Smooth muscle cell (in vitro differentiated cells): ENCODE measurements at regions not wholly inside any gene's neighbourhood (a gene's known extent, or its start where the extent isn't known, plus 50 kb on each side); places are given as distances from the start of the nearest gene placed in this dataset.

ENCODE experiments used
- DNase-seq: peaks from one replicate; lab custom pipeline; 2025; ENCODE audit not compliant: unreplicated experiment; lab: John Stamatoyannopoulos, UW
- H2AFZ ChIP-seq: fragments of 200-600 bp; sonication (generic); 2 replicates; pipeline ENCODE4 v1.6.0; 2016; ENCODE audit warnings: antibody characterized with exemption, low read depth, mild to moderate bottlenecking
- H3F3A ChIP-seq: fragments of 200-600 bp; sonication (generic); 2 replicates; pipeline ENCODE4 v1.6.0; 2017; ENCODE audit warnings: antibody characterized with exemption, low read depth
- H3K27ac ChIP-seq: fragments of 200-600 bp; sonication (generic); 2 replicates; pipeline ENCODE4 v1.5.1; 2016; ENCODE audit warnings: low read depth, mild to moderate bottlenecking
- H3K27me3 ChIP-seq: fragments of 200-600 bp; sonication (generic); 2 replicates; pipeline ENCODE4 v1.6.1; 2016; ENCODE audit warnings: low read depth, mild to moderate bottlenecking
- H3K36me3 ChIP-seq: fragments of 200-600 bp; sonication (generic); 2 replicates; pipeline ENCODE4 v1.5.1; 2016; ENCODE audit warnings: low read depth
- H3K4me1 ChIP-seq: fragments of 200-600 bp; sonication (generic); 2 replicates; pipeline ENCODE4 v1.5.1; 2016; ENCODE audit warnings: low read depth
- H3K4me2 ChIP-seq: fragments of 200-600 bp; sonication (generic); 2 replicates; pipeline ENCODE4 v1.6.0; 2016; ENCODE audit warnings: mild to moderate bottlenecking
- H3K4me3 ChIP-seq: fragments of 200-600 bp; sonication (generic); 2 replicates; pipeline ENCODE4 v1.5.1; 2016; ENCODE audit warnings: mild to moderate bottlenecking
- H3K79me2 ChIP-seq: fragments of 200-600 bp; sonication (generic); 2 replicates; pipeline ENCODE4 v1.6.0; 2016; ENCODE audit warnings: low read depth, mild to moderate bottlenecking
- H3K9ac ChIP-seq: fragments of 200-600 bp; sonication (generic); 2 replicates; pipeline ENCODE4 v1.6.0; 2016; ENCODE audit warnings: low read depth
- H3K9me3 ChIP-seq: fragments of 200-600 bp; sonication (generic); replicated peaks from 2 replicates; pipeline ENCODE4 v1.5.1; 2016; ENCODE audit warnings: low read depth
- H4K20me1 ChIP-seq: fragments of 200-600 bp; sonication (generic); 2 replicates; pipeline ENCODE4 v1.6.0; 2016; ENCODE audit warnings: low read depth
- WGBS: methylation state at CpG from one replicate; pipeline ENCODE4 v1.1.7; 2016; ENCODE audit warnings: low lambda C conversion rate; 5-methylcytosine and 5-hydroxymethylcytosine counted together
- TF ChIP-seq, protein P1 (sequence below): fragments of 200-600 bp; sonication (generic); IDR thresholded peaks from 2 replicates; pipeline ENCODE4 v1.5.1; 2017; ENCODE audit warnings: borderline replicate concordance, mild to moderate bottlenecking, antibody characterized with exemption; ENCODE audit not compliant: insufficient read depth, poor library complexity, severe bottlenecking

DNA sequence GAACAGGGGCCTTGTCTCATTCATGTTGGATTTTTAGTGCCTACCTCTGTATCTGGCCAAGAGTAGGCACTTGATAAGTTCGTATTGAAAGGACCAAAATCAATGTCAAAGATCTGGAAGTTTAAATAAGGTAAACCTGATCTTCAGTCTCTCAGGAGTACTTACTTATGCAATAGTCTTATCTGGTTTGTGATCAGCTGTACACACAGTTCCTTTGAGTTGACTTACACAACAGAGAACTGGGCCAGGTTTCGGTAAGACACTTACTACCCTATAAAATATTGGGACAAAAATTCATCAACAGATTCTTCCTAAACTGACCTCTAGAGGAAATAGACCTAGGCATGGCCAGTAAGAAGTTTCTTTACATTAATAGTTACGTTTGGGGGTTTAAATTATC is 113.6 kb upstream of the NXPH2 start:
- no peak for DNase-seq
- H3K9ac ChIP-seq, result no peak overlapping the region
- no peak overlapping the region for H2AFZ ChIP-seq
- no peak overlapping the region for H3K4me3 ChIP-seq
- no peaks in the 10 kb centered on the region for H3K36me3 ChIP-seq
- no peaks in the 10 kb centered on the region for H3K27me3 ChIP-seq
- H3K79me2 ChIP-seq, result no peaks in the 10 kb centered on the region
- no peaks in the 10 kb centered on the region for H3K4me1 ChIP-seq
- H3F3A ChIP-seq, result no peaks in the 10 kb centered on the region
- H3K27ac ChIP-seq, result no peak overlapping the region
- H3K4me2 ChIP-seq, result no peak overlapping the region
- TF ChIP-seq, protein P1, sequence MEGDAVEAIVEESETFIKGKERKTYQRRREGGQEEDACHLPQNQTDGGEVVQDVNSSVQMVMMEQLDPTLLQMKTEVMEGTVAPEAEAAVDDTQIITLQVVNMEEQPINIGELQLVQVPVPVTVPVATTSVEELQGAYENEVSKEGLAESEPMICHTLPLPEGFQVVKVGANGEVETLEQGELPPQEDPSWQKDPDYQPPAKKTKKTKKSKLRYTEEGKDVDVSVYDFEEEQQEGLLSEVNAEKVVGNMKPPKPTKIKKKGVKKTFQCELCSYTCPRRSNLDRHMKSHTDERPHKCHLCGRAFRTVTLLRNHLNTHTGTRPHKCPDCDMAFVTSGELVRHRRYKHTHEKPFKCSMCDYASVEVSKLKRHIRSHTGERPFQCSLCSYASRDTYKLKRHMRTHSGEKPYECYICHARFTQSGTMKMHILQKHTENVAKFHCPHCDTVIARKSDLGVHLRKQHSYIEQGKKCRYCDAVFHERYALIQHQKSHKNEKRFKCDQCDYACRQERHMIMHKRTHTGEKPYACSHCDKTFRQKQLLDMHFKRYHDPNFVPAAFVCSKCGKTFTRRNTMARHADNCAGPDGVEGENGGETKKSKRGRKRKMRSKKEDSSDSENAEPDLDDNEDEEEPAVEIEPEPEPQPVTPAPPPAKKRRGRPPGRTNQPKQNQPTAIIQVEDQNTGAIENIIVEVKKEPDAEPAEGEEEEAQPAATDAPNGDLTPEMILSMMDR, result no peak
- H3K9me3 ChIP-seq, result no peaks in the 10 kb centered on the region
- 87% methylated on average over 3 of the region's 3 CpGs for WGBS
- no peaks in the 10 kb centered on the region for H4K20me1 ChIP-seq

DNA sequence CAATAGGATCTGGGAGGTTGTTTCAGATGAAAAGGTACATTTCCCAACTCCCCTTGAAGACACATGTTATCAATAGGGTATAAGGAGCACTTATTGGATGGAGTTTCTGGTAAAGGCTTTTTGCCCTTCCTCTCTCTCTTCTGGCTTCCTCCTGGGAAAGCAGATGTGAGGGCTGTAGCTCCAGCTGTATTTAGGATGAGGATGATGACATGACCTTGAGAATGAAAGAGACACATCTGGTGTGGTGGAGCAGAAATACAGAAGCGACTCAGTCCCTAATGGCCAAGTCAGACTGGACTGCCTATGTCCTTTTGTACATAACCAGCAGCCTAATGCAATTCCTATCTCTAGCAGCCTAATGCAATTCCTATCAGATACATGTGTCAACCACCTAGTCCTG is 100.9 kb upstream of the NXPH2 start:
- no peaks in the 10 kb centered on the region for H3K36me3 ChIP-seq
- no peak overlapping the region for H3K4me3 ChIP-seq
- H3K27me3 ChIP-seq, result peaks cover 3% of the 10 kb centered on the region

DNA sequence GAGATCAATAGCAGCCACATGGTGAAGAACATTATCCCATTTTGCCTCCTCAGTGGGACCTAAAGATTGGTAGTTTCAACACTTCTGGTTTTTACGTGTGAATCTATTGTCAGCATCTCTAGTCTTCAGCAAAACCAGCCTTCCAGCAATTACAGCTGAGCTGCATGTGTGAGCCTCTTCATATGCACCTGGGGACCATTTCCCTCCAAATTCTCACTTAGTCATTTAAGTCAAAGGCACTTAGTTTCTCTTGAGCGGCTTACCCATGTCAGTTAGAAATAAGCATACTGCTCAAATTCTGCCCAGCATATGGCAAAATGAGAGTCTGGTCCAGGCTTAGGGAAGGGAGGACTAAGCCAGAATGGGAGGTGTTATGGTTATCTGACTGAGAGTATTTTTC is 99.7 kb upstream of the NXPH2 start:
- Histone ChIP-seq H3K9me3 (no peaks in the 10 kb centered on the region), H3K4me2 (no peak overlapping the region), H3K79me2 (no peaks in the 10 kb centered on the region), H3K4me1 (no peaks in the 10 kb centered on the region), H3K4me3 (no peak overlapping the region), H3K27me3 (peaks cover 3% of the 10 kb centered on the region), H3K36me3 (no peaks in the 10 kb centered on the region), H3K9ac (no peak overlapping the region), H3F3A (no peaks in the 10 kb centered on the region), H2AFZ (no peak overlapping the region), H3K27ac (no peak overlapping the region), H4K20me1 (no peaks in the 10 kb centered on the region)
- DNase-seq, result no peak
- 93% methylated on average over 2 of the region's 2 CpGs for WGBS
- TF ChIP-seq, protein P1, result no peak

More for the DNA sequence above, 100.9 kb upstream of the NXPH2 start:
- H3K27ac ChIP-seq, result no peak overlapping the region
- no peaks in the 10 kb centered on the region for H4K20me1 ChIP-seq
- H3K4me1 ChIP-seq, result no peaks in the 10 kb centered on the region
- TF ChIP-seq, protein P1, result no peak
- H3K79me2 ChIP-seq, result no peaks in the 10 kb centered on the region
- no peaks in the 10 kb centered on the region for H3K9me3 ChIP-seq
- DNase-seq, result no peak
- H3F3A ChIP-seq, result no peaks in the 10 kb centered on the region
- 100% methylated on average over 1 of the region's 1 CpG for WGBS
- no peak overlapping the region for H3K4me2 ChIP-seq
- H2AFZ ChIP-seq, result no peak overlapping the region
- no peak overlapping the region for H3K9ac ChIP-seq

DNA sequence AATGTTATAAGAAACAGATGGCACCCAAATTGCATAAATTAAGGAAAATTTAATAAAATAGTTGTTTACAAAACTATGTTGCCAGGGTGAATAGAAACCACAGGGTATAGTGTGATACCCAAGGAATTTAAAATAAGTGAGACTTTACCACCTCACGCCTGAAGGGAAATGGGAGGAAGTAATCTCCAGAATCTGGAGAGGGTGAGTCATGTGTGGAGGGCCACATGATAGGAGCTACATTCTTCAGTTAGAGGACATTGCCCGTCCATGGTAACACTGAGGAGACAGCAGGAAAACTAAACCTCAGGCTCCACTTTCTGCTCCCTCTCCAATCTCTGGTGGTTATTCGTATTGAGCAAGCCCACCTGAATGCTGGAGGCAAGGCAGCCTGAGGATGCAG is 97.2 kb upstream of the NXPH2 start:
- WGBS, result 37% methylated on average over 3 of the region's 3 CpGs
- Histone ChIP-seq H3K27me3 (peaks cover 3% of the 10 kb centered on the region), H2AFZ (no peak overlapping the region), H3F3A (no peaks in the 10 kb centered on the region), H3K79me2 (no peaks in the 10 kb centered on the region), H3K9me3 (no peaks in the 10 kb centered on the region), H3K4me3 (no peak overlapping the region), H4K20me1 (no peaks in the 10 kb centered on the region), H3K36me3 (no peaks in the 10 kb centered on the region), H3K4me1 (no peaks in the 10 kb centered on the region), H3K27ac (no peak overlapping the region), H3K4me2 (no peak overlapping the region), H3K9ac (no peak overlapping the region)
- TF ChIP-seq, protein P1, result no peak
- DNase-seq, result no peak
